Smooth muscle cell of the brain vasculature (primary cell): ENCODE measurements at regions not wholly inside any gene's neighbourhood (a gene's known extent, or its start where the extent isn't known, plus 50 kb on each side); places are given as distances from the start of the nearest gene placed in this dataset.
A peak's percentile ranks its signal among the peaks of the same experiment; 100 is the strongest.
"Not testable (repeated sequence)": the region's sequence is repeated elsewhere in the genome, so short reads cannot be mapped to it uniquely, and the experiment has no call there.

ENCODE experiments used
- DNase-seq: peaks from one replicate; pipeline ENCODE4 v3.0.0-alpha.2; 2012; ENCODE audit warnings: low read depth, low spot score

GRCh38 chr6:79810185-79810705 is 137.1 kb downstream of the ELOVL4 start:
- no peak for DNase-seq

- DNase-seq: no peak
Measured at GRCh38 chr6:79808921-79809320, 138.4 kb downstream of the ELOVL4 start.

- not testable (repeated sequence) for DNase-seq
Measured at GRCh38 chr6:79806661-79807060, 140.7 kb downstream of the ELOVL4 start.

GRCh38 chr6:79804732-79805131 is 142.6 kb downstream of the ELOVL4 start:
- DNase-seq: no peak

GRCh38 chr6:79803917-79804316 is 143.4 kb downstream of the ELOVL4 start:
- no peak for DNase-seq

GRCh38 chr6:79802657-79803300 is 144.6 kb downstream of the ELOVL4 start:
- DNase-seq: no peak

GRCh38 chr6:79801362-79801761 is 146.0 kb downstream of the ELOVL4 start:
- no peak for DNase-seq

- DNase-seq: no peak
Measured at GRCh38 chr6:79798841-79799240, 148.5 kb downstream of the ELOVL4 start.

- no peak for DNase-seq
Measured at GRCh38 chr6:79797912-79798311, 149.4 kb downstream of the ELOVL4 start.

GRCh38 chr6:79797163-79797764 is 150.1 kb downstream of the ELOVL4 start:
- no peak for DNase-seq

- no peak for DNase-seq
Measured at GRCh38 chr6:79796197-79796596, 151.2 kb downstream of the ELOVL4 start.

GRCh38 chr6:79789896-79790295 is 157.5 kb downstream of the ELOVL4 start:
- no peak for DNase-seq

GRCh38 chr6:79788756-79789155 is 157.6 kb downstream of the SH3BGRL2 start:
- no peak for DNase-seq

- no peak for DNase-seq
Measured at GRCh38 chr6:79787626-79788025, 156.5 kb downstream of the SH3BGRL2 start.

- no peak for DNase-seq
Measured at GRCh38 chr6:79784395-79784753, 153.2 kb downstream of the SH3BGRL2 start.

- DNase-seq: no peak
Measured at GRCh38 chr6:79783670-79784394, 152.7 kb downstream of the SH3BGRL2 start.

- no peak for DNase-seq
Measured at GRCh38 chr6:79782792-79783580, 151.9 kb downstream of the SH3BGRL2 start.

GRCh38 chr6:79781916-79782315 is 150.8 kb downstream of the SH3BGRL2 start:
- DNase-seq: no peak

- no peak for DNase-seq
Measured at GRCh38 chr6:79780881-79781280, 149.8 kb downstream of the SH3BGRL2 start.

GRCh38 chr6:79778816-79779215 is 147.7 kb downstream of the SH3BGRL2 start:
- DNase-seq: no peak

GRCh38 chr6:79777713-79778579 is 146.8 kb downstream of the SH3BGRL2 start:
- peak; percentile 31 for DNase-seq
